ENCODE measurements at regions not wholly inside any gene's neighbourhood (a gene's known extent, or its start where the extent isn't known, plus 50 kb on each side); places are given as distances from the start of the nearest gene placed in this dataset.

DNA sequence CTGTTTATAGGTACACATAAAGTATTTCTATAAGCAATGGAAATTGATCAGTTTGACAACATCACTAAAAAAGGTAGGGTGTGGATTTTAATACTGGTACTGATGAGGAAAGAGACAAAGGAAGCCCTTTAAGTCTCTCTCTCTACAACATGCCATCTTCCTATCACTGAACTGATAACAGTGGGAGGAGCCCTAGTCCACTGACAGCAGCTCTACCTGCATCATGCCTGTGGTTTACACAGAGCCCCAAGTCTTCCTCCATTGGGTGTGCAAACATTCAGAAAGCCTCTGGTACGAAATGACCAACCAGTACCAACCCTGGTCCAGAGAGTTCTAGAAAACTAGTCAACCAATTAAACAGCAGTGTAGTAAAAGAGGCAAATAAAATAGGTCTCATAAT, 53.4 kb downstream of the KLF12 start:
- TF ChIP-seq TCF4 (CRISPR knock-in tag; IDR thresholded peaks at IDR 0.05; ENCODE audit: borderline replicate concordance) (no peak), ISL1 (CRISPR knock-in tag; IDR thresholded peaks at IDR 0.05) (no peak), ARNTL (CRISPR knock-in tag; IDR thresholded peaks at IDR 0.05; ENCODE audit: borderline replicate concordance, low read depth) (no peak), ZNF70 (CRISPR knock-in tag; IDR thresholded peaks at IDR 0.05) (no peak), ZNF565 (CRISPR knock-in tag; conservative IDR thresholded peaks at IDR 0.05; ENCODE audit: low read depth) (no peak), ZFP3 (CRISPR knock-in tag; IDR thresholded peaks at IDR 0.05) (no peak), POU6F1 (CRISPR knock-in tag; IDR thresholded peaks at IDR 0.05; ENCODE audit: borderline replicate concordance, low read depth) (no peak), BACH2 (CRISPR knock-in tag; IDR thresholded peaks at IDR 0.05; ENCODE audit: borderline replicate concordance) (no peak), GLIS3 (CRISPR knock-in tag; IDR thresholded peaks at IDR 0.05) (no peak)
